Nephron (organoid): ENCODE measurements at regions not wholly inside any gene's neighbourhood (a gene's known extent, or its start where the extent isn't known, plus 50 kb on each side); places are given as distances from the start of the nearest gene placed in this dataset.

Source experiments
- H3K27ac Mint-ChIP-seq, 3 experiments: 2 replicates each; pipeline ENCODE4 v1.8.0; 2020; ENCODE audit warnings: mixed read lengths in 3 of 3, mild to moderate bottlenecking in 2 of 3, moderate library complexity in 1 of 3
- H3K27me3 Mint-ChIP-seq: 2 replicates; pipeline ENCODE4 v1.8.0; 2021; ENCODE audit warnings: low read depth, mild to moderate bottlenecking, moderate library complexity, mixed read lengths
- H3K36me3 Mint-ChIP-seq: 2 replicates; pipeline ENCODE4 v1.8.0; 2020; ENCODE audit warnings: low read depth, mixed read lengths
- H3K4me1 Mint-ChIP-seq: 2 replicates; pipeline ENCODE4 v1.8.0; 2020; ENCODE audit warnings: mixed read lengths
- H3K4me3 Mint-ChIP-seq, 3 experiments: 2 replicates each; pipeline ENCODE4 v1.8.0; 2020; ENCODE audit warnings: mild to moderate bottlenecking in 3 of 3, mixed read lengths in 3 of 3, moderate library complexity in 2 of 3
- H3K9me3 Mint-ChIP-seq: 2 replicates; pipeline ENCODE4 v1.8.0; 2020; ENCODE audit warnings: mixed read lengths
- TF ChIP-seq, protein P1 (sequence below), 3 experiments: fragments of 200-600 bp; sonication (generic); IDR thresholded peaks; one replicate each; pipeline ENCODE4 v1.5.0; 2021; ENCODE audit warnings: antibody characterized with exemption in 3 of 3; ENCODE audit not compliant: unreplicated experiment in 3 of 3

DNA sequence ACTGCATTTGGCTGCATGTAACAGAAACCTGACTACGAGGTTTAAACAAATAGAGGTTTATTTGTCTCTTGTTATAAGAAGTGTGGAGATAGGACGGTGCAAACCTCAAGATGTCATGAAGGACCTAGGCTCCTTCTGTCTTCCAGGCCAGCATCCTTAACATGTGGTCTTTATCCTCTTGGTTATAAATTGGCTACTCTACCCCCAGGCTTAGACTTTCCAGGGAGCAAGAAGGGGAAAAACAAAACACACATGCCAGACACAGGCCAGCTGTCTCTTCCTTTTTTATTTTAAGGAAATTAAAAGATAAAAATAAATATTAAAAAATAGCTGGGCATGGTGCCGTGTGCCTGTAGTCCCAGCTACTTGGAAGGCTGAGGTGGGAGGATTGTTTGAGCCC lies 51.3 kb upstream of the PRELP start:
- TF ChIP-seq, protein P1, sequence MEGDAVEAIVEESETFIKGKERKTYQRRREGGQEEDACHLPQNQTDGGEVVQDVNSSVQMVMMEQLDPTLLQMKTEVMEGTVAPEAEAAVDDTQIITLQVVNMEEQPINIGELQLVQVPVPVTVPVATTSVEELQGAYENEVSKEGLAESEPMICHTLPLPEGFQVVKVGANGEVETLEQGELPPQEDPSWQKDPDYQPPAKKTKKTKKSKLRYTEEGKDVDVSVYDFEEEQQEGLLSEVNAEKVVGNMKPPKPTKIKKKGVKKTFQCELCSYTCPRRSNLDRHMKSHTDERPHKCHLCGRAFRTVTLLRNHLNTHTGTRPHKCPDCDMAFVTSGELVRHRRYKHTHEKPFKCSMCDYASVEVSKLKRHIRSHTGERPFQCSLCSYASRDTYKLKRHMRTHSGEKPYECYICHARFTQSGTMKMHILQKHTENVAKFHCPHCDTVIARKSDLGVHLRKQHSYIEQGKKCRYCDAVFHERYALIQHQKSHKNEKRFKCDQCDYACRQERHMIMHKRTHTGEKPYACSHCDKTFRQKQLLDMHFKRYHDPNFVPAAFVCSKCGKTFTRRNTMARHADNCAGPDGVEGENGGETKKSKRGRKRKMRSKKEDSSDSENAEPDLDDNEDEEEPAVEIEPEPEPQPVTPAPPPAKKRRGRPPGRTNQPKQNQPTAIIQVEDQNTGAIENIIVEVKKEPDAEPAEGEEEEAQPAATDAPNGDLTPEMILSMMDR (IDR thresholded peaks at IDR 0.05; ENCODE audit: unreplicated experiment in 3 of 3): no peak
- peaks cover 45% of the 10 kb centered on the region for H3K4me1 Mint-ChIP-seq
- H3K27ac Mint-ChIP-seq: peak overlapping the region in 2 of 3 experiments; percentile 66 to 84
- no peaks in the 10 kb centered on the region for H3K36me3 Mint-ChIP-seq
- no peaks in the 10 kb centered on the region for H3K9me3 Mint-ChIP-seq
- no peak overlapping the region for H3K4me3 Mint-ChIP-seq
- H3K27me3 Mint-ChIP-seq: peaks cover 19% of the 10 kb centered on the region

DNA sequence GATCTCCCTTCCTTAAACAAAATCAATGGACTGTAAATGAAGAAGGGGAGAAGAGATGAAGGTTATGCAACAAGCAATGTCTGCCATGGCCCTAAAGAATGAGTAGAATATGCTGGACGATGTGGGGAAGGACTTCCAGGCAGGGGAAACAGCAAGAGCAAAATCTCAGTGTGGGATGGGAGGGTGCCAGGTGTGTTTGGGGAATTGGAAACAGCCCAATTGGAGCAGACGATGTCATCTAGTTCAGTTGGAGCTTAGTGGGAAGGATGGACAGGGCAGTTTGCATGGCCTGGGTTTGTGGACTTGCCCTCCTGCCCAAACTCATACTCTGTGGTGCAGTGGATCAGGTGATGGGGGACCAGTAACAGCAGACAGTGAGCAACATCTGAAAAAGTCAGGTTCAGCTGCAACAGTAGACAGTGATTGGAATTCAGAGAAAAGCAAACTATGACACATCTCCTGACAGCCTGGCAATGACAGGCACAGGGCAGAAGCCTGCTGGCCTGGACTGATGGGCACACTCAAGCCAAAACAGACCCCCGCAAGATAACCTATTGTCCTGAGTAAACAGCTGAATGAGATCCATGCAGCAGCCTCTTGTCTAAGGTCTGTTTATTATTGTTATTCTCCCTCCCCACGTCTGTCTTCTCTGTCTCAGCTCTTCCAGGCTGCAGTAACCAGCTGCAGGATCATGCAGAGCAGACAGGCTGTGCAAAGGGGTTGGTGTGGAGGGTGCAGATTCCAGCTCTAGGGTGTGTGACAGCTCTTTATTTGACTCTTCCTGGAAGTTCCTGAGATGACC lies 50.5 kb upstream of the PRELP start:
- Mint-ChIP-seq H3K4me3 (no peak overlapping the region), H3K9me3 (no peaks in the 10 kb centered on the region), H3K4me1 (peaks cover 46% of the 10 kb centered on the region), H3K27ac (peak overlapping the region; percentile 22 to 84 (median 66)), H3K27me3 (peaks cover 19% of the 10 kb centered on the region), H3K36me3 (no peaks in the 10 kb centered on the region)
- TF ChIP-seq, protein P1 (IDR thresholded peaks at IDR 0.05; ENCODE audit: unreplicated experiment in 3 of 3): no peak

DNA sequence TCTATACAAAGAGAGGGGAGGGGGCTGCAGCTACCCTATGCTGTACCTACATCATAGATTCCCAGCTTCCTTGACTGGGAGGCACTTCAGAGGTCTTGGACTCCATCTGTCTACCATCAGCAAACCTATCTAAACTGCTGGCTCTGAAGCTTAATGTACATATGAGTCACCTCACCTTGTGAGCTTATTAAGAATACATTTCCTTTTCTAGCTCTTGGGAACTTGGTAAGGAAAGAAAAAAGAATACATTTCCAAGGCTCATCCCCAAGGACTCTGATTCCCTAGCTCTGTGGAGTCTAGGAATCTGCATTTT lies 50.0 kb upstream of the PRELP start:
- Mint-ChIP-seq H3K36me3 (no peaks in the 10 kb centered on the region), H3K4me3 (no peak overlapping the region), H3K27ac (peak overlapping the region; percentile 22 to 84 (median 66)), H3K27me3 (peaks cover 19% of the 10 kb centered on the region), H3K9me3 (no peaks in the 10 kb centered on the region), H3K4me1 (peaks cover 42% of the 10 kb centered on the region)
- TF ChIP-seq, protein P1 (IDR thresholded peaks at IDR 0.05; ENCODE audit: unreplicated experiment in 3 of 3): no peak
